WTC11 (cell line): ENCODE measurements at regions not wholly inside any gene's neighbourhood (a gene's known extent, or its start where the extent isn't known, plus 50 kb on each side); places are given as distances from the start of the nearest gene placed in this dataset.

Experiments
- ATAC-seq: fragments of 200-7000 bp; cut with Tn5 transposase; 2 replicates; pipeline ENCODE4 v1.10.0; 2021; ENCODE audit warnings: mild to moderate bottlenecking, moderate library complexity
- CTCF ChIA-PET: fragments of 300-600 bp; sonication (Branson Sonifier 250); formaldehyde crosslinking; loops from one replicate; lab custom pipeline; 2021; ENCODE audit warnings: antibody characterized with exemption; lab: Charles Lee
- POLR2A ChIA-PET: fragments of 350-600 bp; sonication (Branson Sonifier 250); formaldehyde crosslinking; loops from one replicate; lab custom pipeline; 2021; ENCODE audit warnings: antibody characterized with exemption; lab: Charles Lee
- DNase-seq: peaks from one replicate; pipeline ENCODE4 v3.0.0; 2021; ENCODE audit warnings: low spot score
- H3K27ac Mint-ChIP-seq: 2 replicates; pipeline ENCODE4 v1.8.0; 2021; ENCODE audit warnings: mixed read lengths
- H3K27me3 Mint-ChIP-seq: 2 replicates; pipeline ENCODE4 v1.8.0; 2021; ENCODE audit warnings: low read depth, mild to moderate bottlenecking, moderate library complexity, mixed read lengths
- H3K36me3 Mint-ChIP-seq: 2 replicates; pipeline ENCODE4 v1.8.0; 2021; ENCODE audit warnings: mixed read lengths
- H3K4me1 Mint-ChIP-seq: 2 replicates; pipeline ENCODE4 v1.8.0; 2022; ENCODE audit warnings: mixed read lengths
- H3K4me3 Mint-ChIP-seq: 2 replicates; pipeline ENCODE4 v1.8.0; 2021; ENCODE audit warnings: mild to moderate bottlenecking, moderate library complexity, mixed read lengths
- H3K9me3 Mint-ChIP-seq: 2 replicates; pipeline ENCODE4 v1.8.0; 2021; ENCODE audit warnings: mixed read lengths
- ELF4 ChIP-seq: sonication (generic); formaldehyde crosslinking; IDR thresholded peaks from 2 replicates; pipeline ENCODE4 v1.8.1; 2022; ENCODE audit warnings: low read depth, mild to moderate bottlenecking, moderate library complexity, missing genetic modification reagents
- GRHL2 ChIP-seq: fragments of 250-450 bp; sonication (Bioruptor Pico); IDR thresholded peaks from 2 replicates; pipeline ENCODE4 v1.8.0; 2022; ENCODE audit warnings: mild to moderate bottlenecking, moderate library complexity; ENCODE audit not compliant: insufficient replicate concordance, severe bottlenecking
- JAZF1 ChIP-seq: fragments of 250-450 bp; sonication (Bioruptor Pico); IDR thresholded peaks from 2 replicates; pipeline ENCODE4 v1.9.0; 2021; ENCODE audit warnings: moderate library complexity, mild to moderate bottlenecking, inconsistent platforms
- MYBL2 ChIP-seq: sonication (generic); formaldehyde crosslinking; IDR thresholded peaks from 2 replicates; pipeline ENCODE4 v1.8.1; 2023; ENCODE audit warnings: mild to moderate bottlenecking, moderate library complexity, missing genetic modification reagents
- NR2C2 ChIP-seq: sonication (generic); formaldehyde crosslinking; IDR thresholded peaks from 2 replicates; pipeline ENCODE4 v1.8.0; 2022; ENCODE audit warnings: mild to moderate bottlenecking, missing genetic modification reagents
- SMAD3 ChIP-seq: sonication (generic); formaldehyde crosslinking; IDR thresholded peaks from 2 replicates; pipeline ENCODE4 v1.8.0; 2022; ENCODE audit warnings: missing genetic modification reagents, mild to moderate bottlenecking, borderline replicate concordance
- ZNF219 ChIP-seq: sonication (generic); formaldehyde crosslinking; IDR thresholded peaks from 2 replicates; pipeline ENCODE4 v1.8.0; 2023; ENCODE audit warnings: missing genetic modification reagents, mild to moderate bottlenecking, borderline replicate concordance
- ZNF263 ChIP-seq: sonication (generic); formaldehyde crosslinking; IDR thresholded peaks from 2 replicates; pipeline ENCODE4 v1.8.1; 2022; ENCODE audit warnings: low read depth, mild to moderate bottlenecking, moderate library complexity, missing genetic modification reagents
- ZNF317 ChIP-seq: sonication (generic); formaldehyde crosslinking; IDR thresholded peaks from 2 replicates; pipeline ENCODE4 v1.8.1; 2023; ENCODE audit warnings: low read depth, mild to moderate bottlenecking, moderate library complexity, missing genetic modification reagents, borderline replicate concordance
- ZNF416 ChIP-seq: fragments of 250-450 bp; sonication (Bioruptor Pico); IDR thresholded peaks from 2 replicates; pipeline ENCODE4 v1.9.0; 2021; ENCODE audit warnings: mild to moderate bottlenecking, inconsistent platforms
- TF ChIP-seq, protein P1 (sequence below): sonication (generic); formaldehyde crosslinking; IDR thresholded peaks from 2 replicates; pipeline ENCODE4 v1.8.1; 2023; ENCODE audit warnings: mild to moderate bottlenecking, moderate library complexity, missing genetic modification reagents
- TF ChIP-seq, protein P2 (sequence below): fragments of 250-450 bp; sonication (Bioruptor Pico); IDR thresholded peaks from 2 replicates; pipeline ENCODE4 v1.9.0; 2021; ENCODE audit warnings: mild to moderate bottlenecking
- TF ChIP-seq, protein P3 (sequence below): sonication (generic); formaldehyde crosslinking; conservative IDR thresholded peaks from 2 replicates; pipeline ENCODE4 v1.8.1; 2022; ENCODE audit warnings: mild to moderate bottlenecking, missing genetic modification reagents
- TF ChIP-seq, protein P4 (sequence below): sonication (generic); formaldehyde crosslinking; conservative IDR thresholded peaks from 2 replicates; pipeline ENCODE4 v1.8.1; 2023; ENCODE audit warnings: mild to moderate bottlenecking, low read depth, missing genetic modification reagents, moderate library complexity
- TF ChIP-seq, protein P5 (sequence below): sonication (generic); formaldehyde crosslinking; IDR thresholded peaks from 2 replicates; pipeline ENCODE4 v1.8.1; 2022; ENCODE audit warnings: missing genetic modification reagents, borderline replicate concordance
- TF ChIP-seq, protein P6 (sequence below): sonication (generic); formaldehyde crosslinking; IDR thresholded peaks from 2 replicates; pipeline ENCODE4 v1.8.0; 2022; ENCODE audit warnings: missing genetic modification reagents

DNA sequence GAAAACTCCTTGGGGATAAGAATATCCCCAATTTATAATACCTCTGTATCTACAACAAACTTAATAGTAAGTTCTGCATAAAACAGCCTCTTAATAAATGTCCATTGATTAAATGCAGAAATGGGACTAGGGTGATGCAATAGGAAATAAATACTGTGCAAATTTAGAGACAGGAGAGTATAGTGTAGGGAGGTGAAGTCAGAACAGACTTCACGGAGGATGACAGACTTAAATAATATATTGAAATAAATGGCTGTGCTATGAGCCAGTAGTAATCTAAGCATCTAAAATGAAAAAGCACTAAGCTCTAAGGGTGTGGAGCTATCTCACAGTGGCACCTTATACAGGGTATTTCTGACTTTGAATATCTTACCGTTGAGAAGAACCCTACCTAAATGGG is 265.3 kb downstream of the GRIN2B start (continued):
- TF ChIP-seq, protein P1, sequence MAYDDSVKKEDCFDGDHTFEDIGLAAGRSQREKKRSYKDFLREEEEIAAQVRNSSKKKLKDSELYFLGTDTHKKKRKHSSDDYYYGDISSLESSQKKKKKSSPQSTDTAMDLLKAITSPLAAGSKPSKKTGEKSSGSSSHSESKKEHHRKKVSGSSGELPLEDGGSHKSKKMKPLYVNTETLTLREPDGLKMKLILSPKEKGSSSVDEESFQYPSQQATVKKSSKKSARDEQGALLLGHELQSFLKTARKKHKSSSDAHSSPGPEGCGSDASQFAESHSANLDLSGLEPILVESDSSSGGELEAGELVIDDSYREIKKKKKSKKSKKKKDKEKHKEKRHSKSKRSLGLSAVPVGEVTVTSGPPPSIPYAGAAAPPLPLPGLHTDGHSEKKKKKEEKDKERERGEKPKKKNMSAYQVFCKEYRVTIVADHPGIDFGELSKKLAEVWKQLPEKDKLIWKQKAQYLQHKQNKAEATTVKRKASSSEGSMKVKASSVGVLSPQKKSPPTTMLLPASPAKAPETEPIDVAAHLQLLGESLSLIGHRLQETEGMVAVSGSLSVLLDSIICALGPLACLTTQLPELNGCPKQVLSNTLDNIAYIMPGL (CRISPR knock-in tag) = no peak
- TF ChIP-seq ZNF219 (CRISPR knock-in tag) (no peak), MYBL2 (no peak), SMAD3 (CRISPR knock-in tag) (no peak), ZNF416 (no peak), ZNF263 (CRISPR knock-in tag) (no peak)
- TF ChIP-seq, protein P2, sequence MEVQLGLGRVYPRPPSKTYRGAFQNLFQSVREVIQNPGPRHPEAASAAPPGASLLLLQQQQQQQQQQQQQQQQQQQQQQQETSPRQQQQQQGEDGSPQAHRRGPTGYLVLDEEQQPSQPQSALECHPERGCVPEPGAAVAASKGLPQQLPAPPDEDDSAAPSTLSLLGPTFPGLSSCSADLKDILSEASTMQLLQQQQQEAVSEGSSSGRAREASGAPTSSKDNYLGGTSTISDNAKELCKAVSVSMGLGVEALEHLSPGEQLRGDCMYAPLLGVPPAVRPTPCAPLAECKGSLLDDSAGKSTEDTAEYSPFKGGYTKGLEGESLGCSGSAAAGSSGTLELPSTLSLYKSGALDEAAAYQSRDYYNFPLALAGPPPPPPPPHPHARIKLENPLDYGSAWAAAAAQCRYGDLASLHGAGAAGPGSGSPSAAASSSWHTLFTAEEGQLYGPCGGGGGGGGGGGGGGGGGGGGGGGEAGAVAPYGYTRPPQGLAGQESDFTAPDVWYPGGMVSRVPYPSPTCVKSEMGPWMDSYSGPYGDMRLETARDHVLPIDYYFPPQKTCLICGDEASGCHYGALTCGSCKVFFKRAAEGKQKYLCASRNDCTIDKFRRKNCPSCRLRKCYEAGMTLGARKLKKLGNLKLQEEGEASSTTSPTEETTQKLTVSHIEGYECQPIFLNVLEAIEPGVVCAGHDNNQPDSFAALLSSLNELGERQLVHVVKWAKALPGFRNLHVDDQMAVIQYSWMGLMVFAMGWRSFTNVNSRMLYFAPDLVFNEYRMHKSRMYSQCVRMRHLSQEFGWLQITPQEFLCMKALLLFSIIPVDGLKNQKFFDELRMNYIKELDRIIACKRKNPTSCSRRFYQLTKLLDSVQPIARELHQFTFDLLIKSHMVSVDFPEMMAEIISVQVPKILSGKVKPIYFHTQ (CRISPR knock-in tag) = no peak
- TF ChIP-seq, protein P3, sequence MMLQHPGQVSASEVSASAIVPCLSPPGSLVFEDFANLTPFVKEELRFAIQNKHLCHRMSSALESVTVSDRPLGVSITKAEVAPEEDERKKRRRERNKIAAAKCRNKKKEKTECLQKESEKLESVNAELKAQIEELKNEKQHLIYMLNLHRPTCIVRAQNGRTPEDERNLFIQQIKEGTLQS (CRISPR knock-in tag) = no peak
- TF ChIP-seq, protein P4, sequence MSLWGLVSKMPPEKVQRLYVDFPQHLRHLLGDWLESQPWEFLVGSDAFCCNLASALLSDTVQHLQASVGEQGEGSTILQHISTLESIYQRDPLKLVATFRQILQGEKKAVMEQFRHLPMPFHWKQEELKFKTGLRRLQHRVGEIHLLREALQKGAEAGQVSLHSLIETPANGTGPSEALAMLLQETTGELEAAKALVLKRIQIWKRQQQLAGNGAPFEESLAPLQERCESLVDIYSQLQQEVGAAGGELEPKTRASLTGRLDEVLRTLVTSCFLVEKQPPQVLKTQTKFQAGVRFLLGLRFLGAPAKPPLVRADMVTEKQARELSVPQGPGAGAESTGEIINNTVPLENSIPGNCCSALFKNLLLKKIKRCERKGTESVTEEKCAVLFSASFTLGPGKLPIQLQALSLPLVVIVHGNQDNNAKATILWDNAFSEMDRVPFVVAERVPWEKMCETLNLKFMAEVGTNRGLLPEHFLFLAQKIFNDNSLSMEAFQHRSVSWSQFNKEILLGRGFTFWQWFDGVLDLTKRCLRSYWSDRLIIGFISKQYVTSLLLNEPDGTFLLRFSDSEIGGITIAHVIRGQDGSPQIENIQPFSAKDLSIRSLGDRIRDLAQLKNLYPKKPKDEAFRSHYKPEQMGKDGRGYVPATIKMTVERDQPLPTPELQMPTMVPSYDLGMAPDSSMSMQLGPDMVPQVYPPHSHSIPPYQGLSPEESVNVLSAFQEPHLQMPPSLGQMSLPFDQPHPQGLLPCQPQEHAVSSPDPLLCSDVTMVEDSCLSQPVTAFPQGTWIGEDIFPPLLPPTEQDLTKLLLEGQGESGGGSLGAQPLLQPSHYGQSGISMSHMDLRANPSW (CRISPR knock-in tag) = no peak

DNA sequence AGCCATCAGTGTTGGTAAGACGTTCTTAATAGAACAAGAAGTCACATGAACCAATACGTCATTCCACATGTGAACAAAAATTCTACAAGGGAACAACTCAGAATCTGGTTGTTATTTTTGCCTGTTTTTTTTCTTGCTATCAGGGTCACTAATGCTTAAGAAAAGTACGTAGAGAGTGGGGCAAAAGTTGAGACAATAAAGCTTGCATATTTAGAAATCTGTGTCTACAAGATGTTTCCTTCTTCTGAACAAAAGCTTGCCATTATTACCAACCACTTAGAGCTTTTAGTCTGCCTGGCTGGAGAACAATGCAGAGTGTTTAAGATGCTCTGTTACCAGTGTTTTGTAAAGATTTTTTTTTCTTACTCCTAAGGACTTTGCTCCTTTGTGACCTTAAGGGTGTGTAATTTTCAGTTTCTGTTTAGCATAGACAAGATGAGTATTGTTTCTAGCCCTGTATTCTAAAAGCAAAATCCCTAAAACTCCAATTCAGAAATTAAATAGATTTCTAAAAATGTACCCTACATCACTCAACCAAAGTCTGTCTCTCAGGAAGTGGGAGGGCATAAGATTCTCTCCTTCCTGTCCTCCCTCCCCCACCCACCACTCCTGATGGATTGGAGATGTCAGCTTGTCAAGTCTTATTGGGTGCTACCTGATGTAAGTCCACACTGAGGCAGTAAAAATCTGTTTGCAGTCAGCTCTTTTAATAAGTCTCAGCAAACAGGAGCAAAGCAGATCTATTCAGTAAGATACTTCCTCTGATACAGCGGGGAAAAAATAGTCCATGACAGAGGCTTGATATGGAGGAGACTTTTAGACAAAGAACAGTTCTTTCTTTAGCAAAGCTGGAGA is 267.6 kb downstream of the GRIN2B start:
- no peak overlapping the region for H3K27ac Mint-ChIP-seq
- ATAC-seq = peak; percentile 53; the same call in 1 of the 2 replicates
- POLR2A ChIA-PET = interaction anchor here (1.3 kb wide), 1 partner anchor 14 kb away, joined by 4 read pairs; no protein-coding TSS in a partner anchor
- no peaks in the 10 kb centered on the region for H3K9me3 Mint-ChIP-seq
- H3K36me3 Mint-ChIP-seq = no peaks in the 10 kb centered on the region
- peaks cover 8% of the 10 kb centered on the region for H3K27me3 Mint-ChIP-seq
- no peak for DNase-seq
- CTCF ChIA-PET = interaction anchor here (1.6 kb wide), 1 partner anchor 268 kb away, joined by 8 read pairs; no protein-coding TSS in a partner anchor
- peaks cover 8% of the 10 kb centered on the region for H3K4me1 Mint-ChIP-seq
- H3K4me3 Mint-ChIP-seq = no peak overlapping the region
- no peak for TF ChIP-seq ZNF317 (CRISPR knock-in tag)
- TF ChIP-seq ELF4 = no peak
- no peak for TF ChIP-seq NR2C2 (CRISPR knock-in tag)
- TF ChIP-seq, protein P5, sequence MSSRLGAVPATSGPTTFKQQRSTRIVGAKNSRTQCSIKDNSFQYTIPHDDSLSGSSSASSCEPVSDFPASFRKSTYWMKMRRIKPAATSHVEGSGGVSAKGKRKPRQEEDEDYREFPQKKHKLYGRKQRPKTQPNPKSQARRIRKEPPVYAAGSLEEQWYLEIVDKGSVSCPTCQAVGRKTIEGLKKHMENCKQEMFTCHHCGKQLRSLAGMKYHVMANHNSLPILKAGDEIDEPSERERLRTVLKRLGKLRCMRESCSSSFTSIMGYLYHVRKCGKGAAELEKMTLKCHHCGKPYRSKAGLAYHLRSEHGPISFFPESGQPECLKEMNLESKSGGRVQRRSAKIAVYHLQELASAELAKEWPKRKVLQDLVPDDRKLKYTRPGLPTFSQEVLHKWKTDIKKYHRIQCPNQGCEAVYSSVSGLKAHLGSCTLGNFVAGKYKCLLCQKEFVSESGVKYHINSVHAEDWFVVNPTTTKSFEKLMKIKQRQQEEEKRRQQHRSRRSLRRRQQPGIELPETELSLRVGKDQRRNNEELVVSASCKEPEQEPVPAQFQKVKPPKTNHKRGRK = no peak
- no peak for TF ChIP-seq GRHL2 (CRISPR knock-in tag)
- TF ChIP-seq, protein P6, sequence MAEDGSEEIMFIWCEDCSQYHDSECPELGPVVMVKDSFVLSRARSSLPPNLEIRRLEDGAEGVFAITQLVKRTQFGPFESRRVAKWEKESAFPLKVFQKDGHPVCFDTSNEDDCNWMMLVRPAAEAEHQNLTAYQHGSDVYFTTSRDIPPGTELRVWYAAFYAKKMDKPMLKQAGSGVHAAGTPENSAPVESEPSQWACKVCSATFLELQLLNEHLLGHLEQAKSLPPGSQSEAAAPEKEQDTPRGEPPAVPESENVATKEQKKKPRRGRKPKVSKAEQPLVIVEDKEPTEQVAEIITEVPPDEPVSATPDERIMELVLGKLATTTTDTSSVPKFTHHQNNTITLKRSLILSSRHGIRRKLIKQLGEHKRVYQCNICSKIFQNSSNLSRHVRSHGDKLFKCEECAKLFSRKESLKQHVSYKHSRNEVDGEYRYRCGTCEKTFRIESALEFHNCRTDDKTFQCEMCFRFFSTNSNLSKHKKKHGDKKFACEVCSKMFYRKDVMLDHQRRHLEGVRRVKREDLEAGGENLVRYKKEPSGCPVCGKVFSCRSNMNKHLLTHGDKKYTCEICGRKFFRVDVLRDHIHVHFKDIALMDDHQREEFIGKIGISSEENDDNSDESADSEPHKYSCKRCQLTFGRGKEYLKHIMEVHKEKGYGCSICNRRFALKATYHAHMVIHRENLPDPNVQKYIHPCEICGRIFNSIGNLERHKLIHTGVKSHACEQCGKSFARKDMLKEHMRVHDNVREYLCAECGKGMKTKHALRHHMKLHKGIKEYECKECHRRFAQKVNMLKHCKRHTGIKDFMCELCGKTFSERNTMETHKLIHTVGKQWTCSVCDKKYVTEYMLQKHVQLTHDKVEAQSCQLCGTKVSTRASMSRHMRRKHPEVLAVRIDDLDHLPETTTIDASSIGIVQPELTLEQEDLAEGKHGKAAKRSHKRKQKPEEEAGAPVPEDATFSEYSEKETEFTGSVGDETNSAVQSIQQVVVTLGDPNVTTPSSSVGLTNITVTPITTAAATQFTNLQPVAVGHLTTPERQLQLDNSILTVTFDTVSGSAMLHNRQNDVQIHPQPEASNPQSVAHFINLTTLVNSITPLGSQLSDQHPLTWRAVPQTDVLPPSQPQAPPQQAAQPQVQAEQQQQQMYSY (CRISPR knock-in tag) = no peak
- no peak for TF ChIP-seq JAZF1
- TF ChIP-seq, protein P3 (CRISPR knock-in tag) = no peak
